Mesendoderm (in vitro differentiated cells): ENCODE measurements at regions not wholly inside any gene's neighbourhood (a gene's known extent, or its start where the extent isn't known, plus 50 kb on each side); places are given as distances from the start of the nearest gene placed in this dataset.

Experiments
- DNase-seq: peaks from one replicate; pipeline ENCODE4 v3.0.0; 2013
- H2AK5ac ChIP-seq: 2 replicates; pipeline ENCODE4 v1.6.1; 2013; ENCODE audit warnings: low read length, inconsistent platforms
- H2BK120ac ChIP-seq: 2 replicates; pipeline ENCODE4 v1.6.1; 2013; ENCODE audit warnings: low read depth, mild to moderate bottlenecking, low read length, moderate library complexity, mixed read lengths
- H2BK15ac ChIP-seq: replicated peaks from 2 replicates; pipeline ENCODE4 v1.6.1; 2013; ENCODE audit warnings: low read depth, mild to moderate bottlenecking, moderate library complexity
- H2BK5ac ChIP-seq: 2 replicates; pipeline ENCODE4 v1.6.1; 2013; ENCODE audit warnings: low read length, inconsistent platforms
- H3K18ac ChIP-seq: 2 replicates; pipeline ENCODE4 v1.6.1; 2013; ENCODE audit warnings: mild to moderate bottlenecking, low read length, mixed read lengths
- H3K23ac ChIP-seq: one replicate; pipeline ENCODE4 v1.6.1; 2013; ENCODE audit warnings: low read length
- H3K27ac ChIP-seq: 2 replicates; pipeline ENCODE4 v1.5.1; 2013; ENCODE audit warnings: low read depth, mild to moderate bottlenecking, inconsistent platforms, low read length, moderate library complexity
- H3K27me3 ChIP-seq: 2 replicates; pipeline ENCODE4 v1.6.1; 2013; ENCODE audit warnings: low read length, control low read depth, mild to moderate bottlenecking, inconsistent platforms; ENCODE audit not compliant: insufficient read depth, poor library complexity
- H3K36me3 ChIP-seq: 2 replicates; pipeline ENCODE4 v1.6.1; 2013; ENCODE audit warnings: low read length, inconsistent platforms; ENCODE audit not compliant: control insufficient read depth, insufficient read depth
- H3K4ac ChIP-seq: one replicate; pipeline ENCODE4 v1.6.1; 2013; ENCODE audit warnings: low read depth, mild to moderate bottlenecking, low read length, moderate library complexity
- H3K4me1 ChIP-seq: 2 replicates; pipeline ENCODE4 v1.6.1; 2013; ENCODE audit warnings: low read depth, low read length, inconsistent platforms; ENCODE audit not compliant: control insufficient read depth
- H3K4me2 ChIP-seq: 2 replicates; pipeline ENCODE4 v1.6.1; 2013; ENCODE audit warnings: low read length
- H3K4me3 ChIP-seq: 2 replicates; pipeline ENCODE4 v1.5.1; 2013; ENCODE audit warnings: mild to moderate bottlenecking, low read length
- H3K56ac ChIP-seq: one replicate; pipeline ENCODE4 v1.6.1; 2013; ENCODE audit warnings: low read length
- H3K79me1 ChIP-seq: 2 replicates; pipeline ENCODE4 v1.6.1; 2013; ENCODE audit warnings: low read length, inconsistent platforms
- H3K79me2 ChIP-seq: 2 replicates; pipeline ENCODE4 v1.6.1; 2013; ENCODE audit warnings: mild to moderate bottlenecking, low read length; ENCODE audit not compliant: control insufficient read depth, insufficient read depth
- H3K9ac ChIP-seq: 2 replicates; pipeline ENCODE4 v1.6.1; 2013; ENCODE audit warnings: low read length, inconsistent platforms
- H4K5ac ChIP-seq: one replicate; pipeline ENCODE4 v1.6.1; 2013; ENCODE audit warnings: low read length
- H4K8ac ChIP-seq: one replicate; pipeline ENCODE4 v1.6.1; 2013; ENCODE audit warnings: low read depth, mild to moderate bottlenecking, control low read depth, low read length, moderate library complexity
- WGBS: extraction: QIAGEN DNeasy Blood & Tissue Kit; methylation state at CpG from one replicate; pipeline ENCODE4 v1.1.7; 2013; ENCODE audit warnings: low lambda C conversion rate, missing lambda C conversion rate; ENCODE audit not compliant: insufficient coverage; ENCODE audit errors: extremely low coverage; 5-methylcytosine and 5-hydroxymethylcytosine counted together

GRCh38 chr2:147398996-147399395, 445.8 kb upstream of the ACVR2A start:
- Histone ChIP-seq H4K5ac (no peak overlapping the region), H4K8ac (no peak overlapping the region), H3K79me2 (no peaks in the 10 kb centered on the region), H2BK5ac (no peak overlapping the region), H3K4me1 (no peaks in the 10 kb centered on the region), H3K79me1 (no peaks in the 10 kb centered on the region), H3K27ac (no peak overlapping the region), H3K56ac (no peak overlapping the region), H3K4me3 (no peak overlapping the region), H3K18ac (no peak overlapping the region), H3K4me2 (no peak overlapping the region), H3K9ac (no peak overlapping the region), H2BK120ac (no peak overlapping the region), H3K36me3 (no peaks in the 10 kb centered on the region), H2AK5ac (no peak overlapping the region), H3K4ac (no peak overlapping the region), H3K27me3 (no peaks in the 10 kb centered on the region), H3K23ac (no peak overlapping the region), H2BK15ac (no peak overlapping the region)
- DNase-seq = peak; percentile 73
- WGBS = no CpG with 5 or more reads among the region's 2 CpGs

- Histone ChIP-seq H2AK5ac (no peak overlapping the region), H3K18ac (no peak overlapping the region), H3K9ac (no peak overlapping the region), H3K56ac (no peak overlapping the region), H3K4ac (no peak overlapping the region), H3K79me1 (no peaks in the 10 kb centered on the region), H3K4me3 (no peak overlapping the region), H3K4me2 (no peak overlapping the region), H3K4me1 (peaks cover 2% of the 10 kb centered on the region), H2BK120ac (no peak overlapping the region), H4K5ac (no peak overlapping the region), H4K8ac (no peak overlapping the region), H3K23ac (no peak overlapping the region), H2BK15ac (no peak overlapping the region), H2BK5ac (no peak overlapping the region), H3K36me3 (no peaks in the 10 kb centered on the region), H3K27ac (no peak overlapping the region), H3K79me2 (no peaks in the 10 kb centered on the region), H3K27me3 (no peaks in the 10 kb centered on the region)
- peak; percentile 73 for DNase-seq
- WGBS = no CpG with 5 or more reads among the region's 2 CpGs
Measured at GRCh38 chr2:147398301-147398700, 446.5 kb upstream of the ACVR2A start.

GRCh38 chr2:147396890-147397289, 447.9 kb upstream of the ACVR2A start:
- Histone ChIP-seq H3K36me3 (no peaks in the 10 kb centered on the region), H3K79me1 (no peaks in the 10 kb centered on the region), H3K27ac (no peak overlapping the region), H2BK15ac (no peak overlapping the region), H3K4me2 (no peak overlapping the region), H3K18ac (no peak overlapping the region), H3K9ac (no peak overlapping the region), H4K5ac (no peak overlapping the region), H3K56ac (no peak overlapping the region), H3K4me1 (peaks cover 3% of the 10 kb centered on the region), H3K79me2 (no peaks in the 10 kb centered on the region), H2BK5ac (peak overlapping the region; percentile 23), H3K23ac (no peak overlapping the region), H3K4ac (no peak overlapping the region), H2AK5ac (peak overlapping the region; percentile 4), H4K8ac (no peak overlapping the region), H3K27me3 (no peaks in the 10 kb centered on the region), H2BK120ac (no peak overlapping the region), H3K4me3 (no peak overlapping the region)
- no CpG with 5 or more reads among the region's 3 CpGs for WGBS
- no peak for DNase-seq

GRCh38 chr2:147394179-147394790, 450.5 kb upstream of the ACVR2A start:
- H3K4me1 ChIP-seq = peaks cover 3% of the 10 kb centered on the region
- no peak overlapping the region for H2BK120ac ChIP-seq
- no peak overlapping the region for H4K5ac ChIP-seq
- H3K79me2 ChIP-seq = no peaks in the 10 kb centered on the region
- H3K56ac ChIP-seq = no peak overlapping the region
- no peak overlapping the region for H3K4ac ChIP-seq
- H3K27ac ChIP-seq = no peak overlapping the region
- no peak overlapping the region for H3K4me2 ChIP-seq
- no peak overlapping the region for H2BK5ac ChIP-seq
- H3K18ac ChIP-seq = no peak overlapping the region
- H3K23ac ChIP-seq = no peak overlapping the region
- H3K79me1 ChIP-seq = no peaks in the 10 kb centered on the region
- H3K36me3 ChIP-seq = no peaks in the 10 kb centered on the region
- no peak overlapping the region for H4K8ac ChIP-seq
- H3K4me3 ChIP-seq = no peak overlapping the region
- DNase-seq = no peak
- no peak overlapping the region for H3K9ac ChIP-seq
- peak overlapping the region; percentile 74 for H2BK15ac ChIP-seq
- H2AK5ac ChIP-seq = no peak overlapping the region
- no peaks in the 10 kb centered on the region for H3K27me3 ChIP-seq

- H3K79me2 ChIP-seq = no peaks in the 10 kb centered on the region
- no peaks in the 10 kb centered on the region for H3K36me3 ChIP-seq
- H3K23ac ChIP-seq = no peak overlapping the region
- H4K8ac ChIP-seq = no peak overlapping the region
- H3K79me1 ChIP-seq = no peaks in the 10 kb centered on the region
- no peak overlapping the region for H3K56ac ChIP-seq
- no peak overlapping the region for H3K4me3 ChIP-seq
- no peak overlapping the region for H3K4me2 ChIP-seq
- no peak overlapping the region for H3K4ac ChIP-seq
- no peak overlapping the region for H2BK120ac ChIP-seq
- H2AK5ac ChIP-seq = no peak overlapping the region
- H3K4me1 ChIP-seq = peaks cover 3% of the 10 kb centered on the region
- no peak overlapping the region for H2BK15ac ChIP-seq
- H3K27ac ChIP-seq = no peak overlapping the region
- no peak overlapping the region for H3K9ac ChIP-seq
- WGBS = 100% methylated on average over 3 of the region's 3 CpGs
- no peak overlapping the region for H3K18ac ChIP-seq
- H4K5ac ChIP-seq = no peak overlapping the region
- H3K27me3 ChIP-seq = no peaks in the 10 kb centered on the region
- no peak for DNase-seq
- H2BK5ac ChIP-seq = no peak overlapping the region
Measured at GRCh38 chr2:147392180-147392579, 452.6 kb upstream of the ACVR2A start.

- Histone ChIP-seq H3K36me3 (no peaks in the 10 kb centered on the region), H3K4ac (no peak overlapping the region), H3K79me1 (no peaks in the 10 kb centered on the region), H2BK120ac (no peak overlapping the region), H3K23ac (no peak overlapping the region), H3K4me3 (no peak overlapping the region), H4K8ac (no peak overlapping the region), H3K79me2 (no peaks in the 10 kb centered on the region), H3K18ac (no peak overlapping the region), H3K4me2 (no peak overlapping the region), H3K56ac (no peak overlapping the region), H3K27ac (no peak overlapping the region), H3K27me3 (no peaks in the 10 kb centered on the region), H3K9ac (no peak overlapping the region), H2BK15ac (no peak overlapping the region), H2AK5ac (no peak overlapping the region), H2BK5ac (peak overlapping the region; percentile 29), H4K5ac (no peak overlapping the region), H3K4me1 (peaks cover 3% of the 10 kb centered on the region)
- no CpG with 5 or more reads among the region's 3 CpGs for WGBS
- no peak for DNase-seq
Measured at GRCh38 chr2:147390475-147390874, 454.4 kb upstream of the ACVR2A start.
